ENCODE measurements at regions not wholly inside any gene's neighbourhood (a gene's known extent, or its start where the extent isn't known, plus 50 kb on each side); places are given as distances from the start of the nearest gene placed in this dataset.

GRCh38 chr3:20280257-20280656 lies 94.3 kb upstream of the SGO1 start:
- no peak overlapping the region for H2BK5ac ChIP-seq (ENCODE audit: low read depth, low read length, poor library complexity, severe bottlenecking)
- H3K27ac ChIP-seq (ENCODE audit: insufficient read depth, low read length) = no peak overlapping the region
- no peaks in the 10 kb centered on the region for H3K27me3 ChIP-seq (ENCODE audit: control insufficient read depth, insufficient read depth, low read length)
- dilution Hi-C loops (cut with HindIII; ENCODE audit: low sequenced_read_pairs, unreplicated experiment) = no loop called here
- H3K18ac ChIP-seq (ENCODE audit: low read depth, low read length) = no peak overlapping the region
- peaks cover 2% of the 10 kb centered on the region for H3K9me3 ChIP-seq (ENCODE audit: control insufficient read depth, insufficient read depth, low read length)
- no peak overlapping the region for H3K14ac ChIP-seq (replicated peaks; ENCODE audit: low read depth, low read length)
- H3K4ac ChIP-seq (ENCODE audit: low read depth, low read length) = no peak overlapping the region
- no peak overlapping the region for H4K8ac ChIP-seq (ENCODE audit: low read depth in 2 of 2, low read length in 2 of 2)
- H4K20me1 ChIP-seq (ENCODE audit: insufficient read depth, low read length) = no peaks in the 10 kb centered on the region
- intact Hi-C loops (cut with micrococcal nuclease) = no loop called here
- BruUV-seq (replicated peaks) = no TSS peak
- no peak overlapping the region for H2BK15ac ChIP-seq (ENCODE audit: low read depth, low read length)
- H2AK5ac ChIP-seq (ENCODE audit: low read depth, low read length) = no peak overlapping the region
- no peak overlapping the region for H4K5ac ChIP-seq (ENCODE audit: low read depth, low read length)
- H3K4me1 ChIP-seq (ENCODE audit: control insufficient read depth, insufficient read depth, low read length) = no peaks in the 10 kb centered on the region
- no peak overlapping the region for H3K56ac ChIP-seq (ENCODE audit: extremely low read depth, insufficient read depth, low read length)
- DNase-seq (no peak), ATAC-seq (ENCODE audit: low read depth) (no peak)
- no peaks in the 10 kb centered on the region for H3K36me3 ChIP-seq (ENCODE audit: control insufficient read depth, insufficient read depth, low read length)
- ChIA-PET CTCF (no interaction called here), POLR2A (ENCODE audit: unreplicated experiment) (no interaction called here)
- no CpG with 5 or more reads among the region's 7 CpGs for WGBS, 2 experiments (ENCODE audit: extremely low coverage in 2 of 2, insufficient read length in 1 of 2)
- H3K4me2 ChIP-seq (ENCODE audit: low read depth, low read length) = no peak overlapping the region
- H3K23ac ChIP-seq (ENCODE audit: low read depth, low read length) = no peak overlapping the region
- H3K9ac ChIP-seq (ENCODE audit: low read depth, low read length) = no peak overlapping the region
- no peak overlapping the region for H2AK9ac ChIP-seq (replicated peaks; ENCODE audit: low read depth, low read length, poor library complexity)
- no peaks in the 10 kb centered on the region for H3K9me1 ChIP-seq (ENCODE audit: insufficient read depth, low read length)
- no peak overlapping the region for H3K4me3 ChIP-seq (ENCODE audit: insufficient read depth, low read depth, low read length)
- H2BK20ac ChIP-seq (ENCODE audit: low read depth, low read length) = no peak overlapping the region
- H4K91ac ChIP-seq (ENCODE audit: insufficient read depth, low read depth, low read length) = no peak overlapping the region
- H2AFZ ChIP-seq (replicated peaks; ENCODE audit: low read length, poor library complexity) = no peak overlapping the region
- H3K79me1 ChIP-seq (ENCODE audit: low read depth in 1 of 2, low read length in 2 of 2) = no peaks in the 10 kb centered on the region
- in situ Hi-C loops (cut with MboI; ENCODE audit: low sequenced_read_pairs) = no loop called here
- H2BK120ac ChIP-seq (ENCODE audit: low read depth, low read length) = no peak overlapping the region
- no peak for TF ChIP-seq CHD1 (IDR thresholded peaks at IDR 0.05; ENCODE audit: low read depth, low read length)
- TF ChIP-seq POLR2A (IDR thresholded peaks at IDR 0.05; ENCODE audit: low read depth, low read length) = no peak
- TF ChIP-seq CEBPB (IDR thresholded peaks at IDR 0.05; ENCODE audit: low read depth, low read length) = no peak
- TF ChIP-seq CTCF (conservative IDR thresholded peaks at IDR 0.05; ENCODE audit: low read depth, low read length) = no peak
- no peak for TF ChIP-seq RAD21 (IDR thresholded peaks at IDR 0.05; ENCODE audit: low read length)
- TF ChIP-seq USF2 (IDR thresholded peaks at IDR 0.05; ENCODE audit: low read depth, low read length) = no peak
- no peak for TF ChIP-seq RCOR1 (IDR thresholded peaks at IDR 0.05; ENCODE audit: insufficient replicate concordance, low read length)
- no peak for TF ChIP-seq FOS (IDR thresholded peaks at IDR 0.05; ENCODE audit: low read depth, low read length)
- no peak for TF ChIP-seq RFX5 (IDR thresholded peaks at IDR 0.05; ENCODE audit: low read depth, low read length)
- TF ChIP-seq BHLHE40 (IDR thresholded peaks at IDR 0.05; ENCODE audit: low read depth, low read length) = no peak
- no peak for TF ChIP-seq ELK1 (IDR thresholded peaks at IDR 0.05; ENCODE audit: borderline replicate concordance, low read depth, low read length)
- no peak for TF ChIP-seq MXI1 (IDR thresholded peaks at IDR 0.05; ENCODE audit: borderline replicate concordance, low read depth, low read length)
- no peak for TF ChIP-seq MAFK (IDR thresholded peaks at IDR 0.05; ENCODE audit: low read depth, low read length)
- TF ChIP-seq MAZ (IDR thresholded peaks at IDR 0.05; ENCODE audit: borderline replicate concordance, low read depth, low read length) = no peak
- TF ChIP-seq NFE2L2 (IDR thresholded peaks at IDR 0.05; ENCODE audit: low read depth, low read length) = no peak
- no peak for TF ChIP-seq SMC3 (IDR thresholded peaks at IDR 0.05; ENCODE audit: low read depth, low read length)
